CD4-positive, alpha-beta T cell treated with Interleukin-2 at 100 ng/mL for 4 hours (primary cell): ENCODE measurements at regions not wholly inside any gene's neighbourhood (a gene's known extent, or its start where the extent isn't known, plus 50 kb on each side); places are given as distances from the start of the nearest gene placed in this dataset.

Experiments used
- DNase-seq: peaks from one replicate; pipeline ENCODE4 v3.0.0-alpha.2; 2020; ENCODE audit warnings: low spot score

GRCh38 chr2:41886757-41887156 lies 161.1 kb upstream of the PKDCC start:
- DNase-seq = no peak

DNA sequence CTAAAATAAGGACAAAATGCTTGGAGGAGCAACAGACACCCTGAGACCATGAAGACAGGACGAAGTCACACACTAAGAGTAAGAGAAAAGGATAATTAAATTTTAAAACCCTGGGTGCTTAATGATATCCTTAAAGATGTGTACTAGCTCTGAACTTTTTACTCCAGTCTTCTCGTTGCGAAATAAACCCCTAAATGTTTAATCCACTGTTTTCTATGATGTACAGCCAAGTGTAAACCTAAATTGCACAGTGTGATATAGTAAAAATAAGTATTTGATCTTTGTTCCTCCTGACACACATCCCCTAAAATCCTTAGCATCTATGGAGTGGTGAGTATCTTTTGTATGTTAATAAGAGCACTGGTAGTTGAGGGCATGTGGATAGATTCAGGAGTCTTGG lies 157.5 kb upstream of the PKDCC start:
- no peak for DNase-seq

GRCh38 chr2:41892476-41892875 lies 155.3 kb upstream of the PKDCC start:
- no peak for DNase-seq

- no peak for DNase-seq
Measured at GRCh38 chr2:41894563-41895333, 153.1 kb upstream of the PKDCC start.

DNA sequence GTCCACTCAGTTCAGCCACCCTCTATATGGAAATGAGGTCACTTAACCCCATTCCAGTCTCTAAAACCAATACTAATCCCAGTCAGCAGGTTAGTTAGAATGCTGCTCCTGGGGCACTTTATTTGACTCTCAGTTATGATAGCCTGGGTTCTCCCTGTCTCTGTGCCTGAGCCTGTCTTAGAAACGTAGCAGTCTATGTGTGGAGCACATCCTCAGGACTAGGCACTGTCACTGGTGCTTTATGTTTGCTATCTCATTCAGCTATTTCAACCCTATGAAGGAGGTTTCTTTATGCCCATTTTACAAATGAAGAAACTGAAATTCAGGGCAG lies 152.5 kb upstream of the PKDCC start:
- DNase-seq = no peak

- peak; percentile 62 for DNase-seq
Measured at GRCh38 chr2:41896186-41896846, 151.5 kb upstream of the PKDCC start.

GRCh38 chr2:41899189-41899588 lies 148.6 kb upstream of the PKDCC start:
- DNase-seq = no peak

DNA sequence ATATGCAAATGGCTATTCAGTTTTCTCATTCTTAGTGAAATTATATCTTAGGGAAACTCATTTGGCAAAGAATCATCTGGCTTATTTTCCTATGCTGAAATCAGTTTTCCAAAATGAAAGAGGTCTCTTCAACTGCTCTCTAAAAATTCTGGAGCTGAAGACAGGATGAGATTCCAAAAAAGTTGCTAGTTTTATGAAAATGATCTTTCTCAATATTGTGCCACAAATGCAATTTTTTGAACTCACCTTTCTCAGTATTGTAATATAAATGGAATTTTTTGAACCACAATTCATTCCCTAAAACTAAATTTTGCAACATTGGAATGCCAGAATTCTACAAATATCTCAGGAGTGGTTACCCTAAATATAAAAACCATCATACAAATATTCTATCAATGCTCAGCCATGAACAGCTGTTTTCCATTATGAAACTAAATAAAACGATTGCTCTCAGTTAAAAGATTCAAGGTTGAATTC lies 147.7 kb upstream of the PKDCC start:
- DNase-seq = no peak

DNA sequence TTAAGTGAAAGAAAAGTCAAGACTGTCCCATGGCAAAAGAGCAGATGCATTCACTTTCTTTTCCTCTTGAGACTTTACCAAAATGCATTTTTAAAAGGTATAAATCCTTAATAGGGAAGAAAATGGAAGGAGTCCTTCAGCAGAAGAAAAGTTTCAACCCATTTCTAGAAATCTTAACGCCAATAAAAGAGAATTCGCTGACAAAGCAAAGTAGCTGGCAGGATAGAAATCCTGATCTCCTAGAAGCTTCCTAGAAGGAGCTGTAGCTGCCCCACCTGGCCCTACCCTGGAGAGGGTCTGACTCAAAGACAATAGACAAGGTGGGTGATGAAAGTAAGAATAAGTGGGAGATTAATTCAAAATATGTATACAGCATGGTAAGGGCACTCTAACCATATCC lies 144.9 kb upstream of the PKDCC start:
- no peak for DNase-seq

DNA sequence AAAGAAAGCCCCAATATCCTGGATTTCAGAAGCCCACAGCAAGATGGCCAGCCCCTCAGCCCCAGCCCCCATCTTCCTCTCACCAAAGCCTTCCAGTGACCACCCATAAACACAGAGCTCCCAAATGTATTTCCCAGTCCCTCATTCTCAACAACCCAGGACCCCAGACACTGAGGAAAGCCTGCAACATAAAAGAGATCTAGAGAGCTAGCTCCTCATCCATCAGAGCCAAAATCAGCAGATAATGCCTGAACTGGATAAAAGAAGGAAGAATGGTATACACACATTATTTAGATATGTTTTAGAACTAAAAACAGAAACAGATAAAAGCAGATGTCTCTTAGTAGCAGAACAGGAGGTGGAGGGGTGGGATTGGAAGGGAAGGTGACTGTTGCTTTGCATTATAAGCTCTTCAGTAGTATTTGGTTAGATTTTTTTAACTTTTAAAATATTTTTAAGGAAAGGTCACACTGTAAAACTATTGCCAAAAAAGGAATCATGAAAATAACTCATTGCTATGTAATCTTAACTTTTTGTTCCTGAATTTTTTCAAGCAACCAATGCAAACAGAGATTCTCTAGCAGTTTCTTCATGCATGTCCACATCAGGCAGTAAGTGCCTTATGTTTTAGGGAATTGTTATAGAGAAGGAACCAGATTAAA lies 144.2 kb upstream of the PKDCC start:
- DNase-seq = no peak

GRCh38 chr2:41904459-41904858 lies 143.4 kb upstream of the PKDCC start:
- no peak for DNase-seq

GRCh38 chr2:41905597-41906337 lies 142.1 kb upstream of the PKDCC start:
- no peak for DNase-seq

DNA sequence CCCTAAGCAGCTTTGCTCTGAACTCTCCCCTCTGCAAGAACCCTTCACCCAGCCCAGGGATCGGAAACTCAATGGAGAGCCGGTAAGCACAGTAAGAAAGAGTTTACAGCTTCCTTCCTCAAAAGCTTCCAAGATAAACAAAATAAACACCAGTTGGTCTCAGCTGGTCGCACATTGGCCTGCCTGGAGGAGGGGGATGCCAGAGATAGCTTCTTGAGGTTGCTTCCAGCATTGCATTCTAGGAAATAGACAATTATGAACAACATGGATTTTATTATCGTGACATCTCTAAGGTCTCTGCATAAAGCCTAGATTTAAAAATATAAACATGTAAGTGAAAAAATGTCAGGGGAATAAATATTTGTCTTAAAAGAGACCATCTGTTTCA lies 141.5 kb upstream of the PKDCC start:
- no peak for DNase-seq

GRCh38 chr2:41907141-41907540 lies 140.7 kb upstream of the PKDCC start:
- no peak for DNase-seq

- DNase-seq = no peak
Measured at GRCh38 chr2:41907771-41908207, 140.0 kb upstream of the PKDCC start.

DNA sequence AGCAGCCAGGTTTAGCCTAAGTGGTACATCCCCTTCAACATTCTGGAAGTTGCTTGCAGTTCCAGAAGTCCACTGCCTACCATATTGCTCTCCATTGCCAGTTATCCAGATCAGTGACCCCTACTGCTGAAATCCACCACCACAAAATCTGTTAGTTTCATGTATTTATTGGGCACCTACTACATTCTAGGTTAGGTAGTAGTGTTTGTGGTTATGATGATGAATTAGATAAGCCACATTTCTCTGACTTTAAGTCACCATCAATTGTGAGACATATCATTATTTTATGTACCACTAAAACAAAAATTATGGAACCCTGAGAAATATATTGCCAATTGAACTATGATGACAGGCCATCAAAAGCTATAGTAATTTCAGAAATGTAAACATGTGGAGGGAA lies 139.5 kb upstream of the PKDCC start:
- no peak for DNase-seq

DNA sequence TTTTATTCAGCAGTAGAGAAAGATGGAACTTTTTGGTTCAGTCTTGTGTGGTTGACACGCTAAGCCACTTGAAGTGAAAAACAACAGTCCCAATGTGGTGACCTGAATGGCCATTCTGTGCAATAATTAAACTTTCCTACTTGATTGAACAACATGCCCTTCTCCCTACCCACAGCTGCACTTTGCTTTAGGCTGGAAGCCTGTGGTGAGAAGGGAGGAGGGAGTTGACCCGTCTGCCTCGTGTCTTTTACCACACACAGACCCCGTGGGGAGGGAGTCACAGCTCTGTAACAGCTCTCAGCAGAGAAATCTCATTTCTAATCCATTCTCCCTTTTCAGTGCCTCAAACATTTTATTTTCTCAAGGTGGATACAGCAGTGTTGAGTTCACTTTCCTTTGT lies 138.2 kb upstream of the PKDCC start:
- no peak for DNase-seq

- no peak for DNase-seq
Measured at GRCh38 chr2:41910126-41910525, 137.7 kb upstream of the PKDCC start.

DNA sequence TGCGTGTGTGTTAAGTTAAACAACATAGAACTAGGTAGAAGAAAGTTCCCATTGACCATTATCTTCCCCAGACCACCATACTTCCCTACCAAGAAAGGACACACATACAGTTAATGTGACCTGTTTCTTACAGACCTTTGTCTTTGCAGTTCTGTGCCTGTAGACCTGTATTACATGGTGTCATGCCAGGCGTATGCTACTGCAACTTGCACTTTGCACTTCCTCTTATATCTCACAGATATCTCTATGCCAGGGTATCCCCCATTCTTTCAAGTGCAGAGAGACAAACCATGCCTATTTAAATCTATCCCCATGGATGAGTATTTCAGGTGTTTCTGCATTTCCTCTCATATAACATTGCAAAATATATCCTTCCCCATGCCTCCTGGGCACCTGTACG lies 136.8 kb upstream of the PKDCC start:
- no peak for DNase-seq

- no peak for DNase-seq
Measured at GRCh38 chr2:41912337-41912736, 135.5 kb upstream of the PKDCC start.

DNA sequence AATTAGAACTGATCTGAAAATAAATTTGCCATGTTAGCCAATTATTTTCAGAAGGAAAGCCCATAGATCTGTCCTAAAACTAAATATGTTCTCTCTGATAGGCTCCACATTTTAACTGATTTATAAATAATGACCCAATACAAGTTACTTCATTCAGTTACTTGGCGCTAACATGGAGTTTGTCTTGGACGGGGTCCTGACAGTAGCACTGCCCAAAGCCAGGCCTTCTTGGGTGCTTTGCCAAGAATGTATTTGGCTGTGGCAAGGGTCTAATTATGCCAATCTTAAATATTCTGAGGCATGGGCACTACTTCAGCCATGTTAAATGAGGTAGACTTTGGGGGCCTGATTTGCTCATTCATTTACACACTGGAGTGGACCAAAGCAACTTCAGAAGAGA lies 135.0 kb upstream of the PKDCC start:
- DNase-seq = no peak

GRCh38 chr2:41913311-41913710 lies 134.5 kb upstream of the PKDCC start:
- DNase-seq = no peak
